GM18507 (cell line): ENCODE measurements at regions not wholly inside any gene's neighbourhood (a gene's known extent, or its start where the extent isn't known, plus 50 kb on each side); places are given as distances from the start of the nearest gene placed in this dataset.

Experiments used
- DNase-seq: peaks from one replicate; pipeline ENCODE4 v3.0.0; 2011; ENCODE audit warnings: low read depth; ENCODE audit not compliant: insufficient read length; ENCODE audit errors: extremely low spot score
- FAIRE-seq: peaks from 2 replicates; lab custom pipeline; 2011; peaks lifted over from hg19 to GRCh38; lab: Jason Lieb, UNC

DNA sequence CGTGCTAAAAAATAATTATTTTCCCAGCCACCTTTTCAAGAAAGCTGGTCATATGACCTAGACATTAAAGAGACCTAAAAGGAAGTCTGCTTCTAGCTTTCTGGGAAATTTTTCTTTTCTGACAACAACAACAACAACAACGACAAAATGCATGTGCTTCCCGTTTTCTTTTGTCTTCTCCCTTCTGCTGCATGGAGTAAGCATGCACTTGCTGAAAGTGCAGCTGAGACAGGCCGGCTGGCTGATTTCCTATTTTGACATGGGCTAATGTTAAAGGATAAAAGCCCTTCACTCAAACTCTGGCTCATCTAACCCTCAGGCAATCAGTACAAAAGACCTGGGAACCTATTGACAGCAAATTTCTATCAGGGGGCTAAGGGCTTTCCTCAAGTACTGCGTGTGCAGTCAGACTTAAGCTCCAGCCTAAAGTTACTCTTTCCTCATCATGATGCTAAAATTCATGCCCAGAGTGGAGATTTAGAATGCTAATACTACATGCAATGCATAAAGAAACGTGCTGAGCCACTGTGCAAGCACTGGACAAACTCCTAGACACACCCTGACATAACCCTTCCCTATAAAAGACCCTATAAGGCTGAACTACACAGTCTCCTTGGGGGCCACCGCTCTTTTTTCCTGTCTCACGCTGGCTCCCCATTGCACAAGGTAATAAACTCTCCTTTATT, 811.1 kb downstream of the UQCRFS1 start:
- FAIRE-seq (no peak), DNase-seq (no peak)

- DNase-seq = no peak
- no peak for FAIRE-seq
These were observed 811.8 kb downstream of the UQCRFS1 start for GRCh38 chr19:28400953-28401671.

DNA sequence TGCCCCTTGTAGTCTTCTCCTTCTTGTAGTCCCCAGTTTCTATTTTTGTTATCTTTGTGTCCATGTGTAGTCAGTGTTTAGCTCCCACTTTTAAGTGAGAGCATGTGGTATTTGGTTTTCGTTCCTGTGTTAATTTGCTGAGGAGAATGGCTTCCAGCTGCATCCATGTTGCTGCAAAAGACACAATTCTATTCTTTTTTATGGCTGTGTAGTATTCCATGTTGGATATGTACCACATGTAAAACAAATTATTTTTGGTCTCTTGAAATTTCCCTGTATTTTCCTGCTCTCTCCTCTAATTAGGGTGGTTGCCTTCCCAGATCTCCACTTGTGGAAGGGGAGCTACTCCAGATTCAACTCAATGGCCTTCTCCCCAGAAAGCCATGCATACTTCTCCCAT, 813.8 kb downstream of the UQCRFS1 start:
- FAIRE-seq = no peak
- DNase-seq = no peak

DNA sequence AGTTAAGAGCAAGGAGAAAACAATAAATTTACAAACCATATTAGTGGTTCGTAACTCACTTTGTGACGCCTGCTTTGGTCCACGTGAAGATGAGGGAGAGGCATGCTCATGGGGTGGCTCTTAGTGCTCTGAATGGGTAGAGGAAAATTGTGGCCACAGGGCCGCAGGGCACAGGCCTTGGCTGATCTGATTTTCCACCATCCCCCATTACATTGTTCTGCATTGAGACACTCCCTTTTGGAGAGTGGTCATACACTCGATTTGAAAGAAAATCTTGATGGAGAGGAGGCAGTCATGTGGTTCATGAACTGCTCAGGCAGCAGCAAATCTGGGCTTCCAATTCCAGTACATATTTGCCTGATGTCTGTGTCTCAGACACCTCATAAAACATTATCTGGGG, 815.2 kb downstream of the UQCRFS1 start:
- FAIRE-seq (no peak), DNase-seq (no peak)

- DNase-seq (no peak), FAIRE-seq (no peak)
These were observed 815.6 kb downstream of the UQCRFS1 start for GRCh38 chr19:28397306-28397705.

GRCh38 chr19:28396287-28396831, 816.6 kb downstream of the UQCRFS1 start:
- DNase-seq (no peak), FAIRE-seq (no peak)

DNA sequence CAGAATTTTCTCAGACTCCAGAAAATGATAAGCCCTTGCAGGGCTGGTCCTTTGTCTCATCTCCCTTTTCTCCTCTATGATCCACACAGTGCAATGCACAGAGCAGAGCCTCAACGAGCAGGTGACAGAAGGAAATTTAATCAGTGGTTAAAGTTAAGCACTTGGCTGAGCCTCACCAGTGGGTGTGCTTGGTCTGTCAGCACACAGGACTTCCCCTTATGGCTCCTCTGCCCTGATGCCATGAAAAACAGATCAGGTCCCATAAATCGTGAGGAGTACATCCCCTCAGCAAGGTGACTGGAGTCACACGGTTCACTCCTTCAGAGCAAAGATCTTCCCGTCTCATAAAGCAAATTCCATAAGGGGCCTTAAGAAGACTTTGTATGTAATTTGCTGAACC, 818.2 kb downstream of the UQCRFS1 start:
- DNase-seq (no peak), FAIRE-seq (no peak)

- FAIRE-seq = no peak
- DNase-seq = no peak
These were observed 819.2 kb downstream of the UQCRFS1 start for GRCh38 chr19:28393574-28394336.

GRCh38 chr19:28388988-28389387, 824.0 kb downstream of the UQCRFS1 start:
- DNase-seq = no peak
- FAIRE-seq = no peak

DNA sequence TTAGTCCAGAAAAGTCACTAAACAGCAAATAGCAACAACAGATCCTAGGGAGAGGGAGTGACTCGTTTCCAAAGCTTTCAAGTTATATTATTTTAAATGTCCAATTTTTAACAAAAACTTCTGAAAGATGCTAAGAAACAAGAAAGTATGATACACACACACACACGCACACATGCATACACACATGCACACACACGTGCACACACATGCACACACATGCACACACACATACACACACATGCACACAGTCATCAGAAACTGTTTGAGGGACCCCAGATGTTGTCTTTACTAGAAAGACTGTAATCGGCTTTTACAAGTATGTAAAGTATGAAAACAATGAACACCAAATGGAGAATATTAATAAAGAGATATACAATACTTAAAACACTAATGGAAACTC, 825.4 kb downstream of the UQCRFS1 start:
- FAIRE-seq = no peak
- DNase-seq = no peak

DNA sequence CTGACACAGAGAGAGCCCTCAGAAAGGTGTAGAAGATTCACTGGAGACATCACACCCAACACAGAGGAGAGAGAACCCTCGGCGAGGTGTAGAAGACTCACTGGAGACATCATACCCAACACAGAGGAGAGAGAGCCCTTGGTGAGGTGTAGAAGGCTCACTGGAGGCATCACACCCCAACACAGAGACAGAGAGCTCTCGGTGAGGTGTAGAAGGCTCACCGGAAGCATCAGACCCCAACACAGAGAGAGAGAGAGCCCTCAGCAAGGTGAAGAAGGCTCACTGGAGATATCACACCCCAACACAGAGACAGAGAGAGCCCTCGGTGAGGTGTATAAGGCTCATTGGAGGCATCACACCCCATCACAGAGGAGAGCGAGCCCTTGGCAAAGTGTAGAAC, 826.5 kb downstream of the UQCRFS1 start:
- DNase-seq = no peak
- FAIRE-seq = no peak

GRCh38 chr19:28386066-28386465, 826.9 kb downstream of the UQCRFS1 start:
- DNase-seq = no peak

GRCh38 chr19:28377077-28377476, 835.9 kb downstream of the UQCRFS1 start:
- no peak for FAIRE-seq
- no peak for DNase-seq

More at GRCh38 chr19:28386066-28386465, 826.9 kb downstream of the UQCRFS1 start:
- FAIRE-seq = no peak

DNA sequence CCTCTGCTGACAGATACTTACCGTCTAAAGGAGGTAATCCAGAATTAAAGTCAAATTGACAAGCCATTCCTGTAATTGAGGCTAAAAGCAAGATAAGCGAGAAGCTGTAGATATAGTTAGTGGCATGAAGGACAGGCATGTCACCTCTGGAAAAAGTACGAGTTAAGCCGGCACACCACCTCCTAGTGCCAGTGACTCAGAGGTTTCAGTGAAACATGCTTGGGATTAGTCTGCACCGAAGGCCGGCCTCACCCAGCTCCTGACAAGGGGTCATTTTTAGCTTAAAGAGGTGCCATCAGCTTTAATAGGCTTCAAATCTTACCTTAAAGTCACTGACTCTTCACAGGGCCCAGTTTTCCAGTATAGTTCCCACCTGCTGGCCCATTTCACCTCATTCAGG, 838.0 kb downstream of the UQCRFS1 start:
- no peak for DNase-seq

GRCh38 chr19:28372576-28373247, 840.2 kb downstream of the UQCRFS1 start:
- FAIRE-seq (no peak), DNase-seq (no peak)

More for the DNA sequence above, 838.0 kb downstream of the UQCRFS1 start:
- FAIRE-seq = no peak

GRCh38 chr19:28367146-28367545, 845.8 kb downstream of the UQCRFS1 start:
- DNase-seq = no peak
- no peak for FAIRE-seq

DNA sequence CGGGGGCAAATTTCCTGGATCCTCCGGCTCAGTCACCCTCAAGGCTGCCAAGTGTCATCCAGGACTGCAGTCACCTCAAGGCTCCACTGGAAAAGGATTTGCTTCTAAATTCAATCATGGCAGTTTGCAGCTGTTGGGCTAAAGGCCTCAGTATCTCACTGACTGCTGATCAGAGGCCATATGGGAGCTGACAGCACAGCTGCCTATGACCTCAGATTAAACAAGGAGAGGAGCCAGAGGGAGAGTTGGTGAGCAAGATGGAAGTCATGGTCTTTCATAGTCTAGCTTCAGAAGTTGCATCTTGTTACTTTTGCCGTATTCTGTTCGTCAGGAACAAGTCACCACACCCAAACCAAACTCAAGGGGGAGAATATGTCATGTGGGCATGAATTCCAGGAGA, 849.7 kb downstream of the UQCRFS1 start:
- DNase-seq = no peak
- FAIRE-seq = no peak

DNA sequence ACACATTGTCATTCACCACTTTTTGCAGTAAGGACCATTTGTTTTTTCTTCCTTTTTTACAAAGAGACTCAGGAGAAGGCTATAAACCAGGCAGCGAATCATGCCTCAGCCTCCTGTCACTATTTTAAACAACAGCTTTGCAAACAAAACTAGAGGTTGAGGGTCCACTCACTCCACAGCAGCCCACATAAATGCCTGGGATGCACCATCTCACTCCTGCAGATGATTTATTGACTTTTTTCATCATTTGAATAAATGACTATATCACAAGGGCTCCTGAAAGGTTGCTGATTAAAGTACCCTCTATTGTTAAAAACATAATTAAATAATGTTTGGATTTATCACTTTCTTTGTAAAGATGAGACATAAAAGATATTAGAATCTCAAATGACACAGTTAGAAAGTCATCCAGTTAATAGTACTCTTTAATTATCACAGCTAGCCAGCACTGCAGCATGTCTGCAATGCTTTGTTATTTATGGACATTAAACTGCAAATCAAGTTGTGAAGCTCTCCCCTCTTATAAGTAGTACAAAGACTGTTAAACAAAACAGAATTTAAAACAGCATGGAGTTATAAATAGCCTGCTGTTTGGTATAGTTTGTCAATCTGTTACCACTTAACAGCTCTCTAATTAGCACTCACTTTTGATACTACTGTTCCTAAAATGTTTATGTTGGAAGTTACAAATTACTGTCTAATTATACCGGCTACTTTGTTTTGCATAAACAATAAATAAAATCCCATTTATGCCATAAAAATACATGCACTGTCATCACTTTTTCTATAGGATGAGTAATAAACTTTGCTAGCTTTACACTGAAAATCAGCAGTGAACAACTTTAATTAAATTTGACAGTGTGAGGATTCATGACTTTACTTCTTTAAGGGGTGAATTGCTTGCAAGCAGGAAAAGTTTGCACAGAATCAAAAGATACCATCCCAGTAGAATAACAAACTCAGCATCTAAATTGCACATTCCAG, 853.2 kb downstream of the UQCRFS1 start:
- DNase-seq (no peak), FAIRE-seq (no peak)

DNA sequence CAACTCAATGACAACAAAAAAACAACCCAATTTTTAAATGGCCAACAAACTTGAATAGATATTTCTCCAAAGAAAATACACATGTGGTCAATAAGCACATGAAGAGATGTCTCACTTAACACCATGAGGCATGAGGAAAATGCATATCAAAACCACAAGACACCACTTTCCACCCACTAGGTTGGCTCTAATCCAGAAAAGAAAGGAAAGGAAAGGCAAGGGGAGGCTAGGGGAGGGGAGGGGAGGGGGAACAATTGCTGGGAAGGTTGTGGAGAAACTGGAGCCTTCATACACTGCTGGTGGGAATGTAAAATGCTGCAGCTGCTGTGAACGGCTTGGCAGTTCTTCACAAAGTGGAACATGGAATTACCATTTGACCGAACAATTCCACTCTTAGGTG, 854.3 kb downstream of the UQCRFS1 start:
- DNase-seq = no peak
- no peak for FAIRE-seq
